ENCODE measurements at regions not wholly inside any gene's neighbourhood (a gene's known extent, or its start where the extent isn't known, plus 50 kb on each side); places are given as distances from the start of the nearest gene placed in this dataset.

DNA sequence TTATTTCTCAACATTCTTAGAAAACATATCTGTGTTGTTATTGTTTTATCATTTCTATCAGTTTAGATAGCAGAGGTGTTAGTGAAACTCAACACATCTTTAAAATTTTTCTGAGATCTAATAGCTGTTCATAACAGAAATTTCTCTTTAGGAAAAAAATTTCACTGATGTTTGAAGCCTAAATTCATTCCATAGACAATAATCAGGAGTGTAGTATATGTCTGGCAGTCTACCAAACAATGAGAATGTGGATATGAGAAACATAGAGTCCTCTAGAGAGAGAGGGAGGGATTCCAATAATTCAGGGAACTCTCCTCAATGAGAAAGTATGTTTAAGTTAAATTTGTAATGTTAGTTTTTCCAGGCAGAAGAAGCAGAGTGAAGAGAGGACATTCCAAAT is 118.2 kb upstream of the EDNRB start:
- TF ChIP-seq, protein P1, sequence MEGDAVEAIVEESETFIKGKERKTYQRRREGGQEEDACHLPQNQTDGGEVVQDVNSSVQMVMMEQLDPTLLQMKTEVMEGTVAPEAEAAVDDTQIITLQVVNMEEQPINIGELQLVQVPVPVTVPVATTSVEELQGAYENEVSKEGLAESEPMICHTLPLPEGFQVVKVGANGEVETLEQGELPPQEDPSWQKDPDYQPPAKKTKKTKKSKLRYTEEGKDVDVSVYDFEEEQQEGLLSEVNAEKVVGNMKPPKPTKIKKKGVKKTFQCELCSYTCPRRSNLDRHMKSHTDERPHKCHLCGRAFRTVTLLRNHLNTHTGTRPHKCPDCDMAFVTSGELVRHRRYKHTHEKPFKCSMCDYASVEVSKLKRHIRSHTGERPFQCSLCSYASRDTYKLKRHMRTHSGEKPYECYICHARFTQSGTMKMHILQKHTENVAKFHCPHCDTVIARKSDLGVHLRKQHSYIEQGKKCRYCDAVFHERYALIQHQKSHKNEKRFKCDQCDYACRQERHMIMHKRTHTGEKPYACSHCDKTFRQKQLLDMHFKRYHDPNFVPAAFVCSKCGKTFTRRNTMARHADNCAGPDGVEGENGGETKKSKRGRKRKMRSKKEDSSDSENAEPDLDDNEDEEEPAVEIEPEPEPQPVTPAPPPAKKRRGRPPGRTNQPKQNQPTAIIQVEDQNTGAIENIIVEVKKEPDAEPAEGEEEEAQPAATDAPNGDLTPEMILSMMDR (IDR thresholded peaks at IDR 0.05; ENCODE audit: poor library complexity, severe bottlenecking) = no peak
- TF ChIP-seq EZH2 (IDR thresholded peaks at IDR 0.05; ENCODE audit: borderline replicate concordance, insufficient read depth, low read length, poor library complexity, severe bottlenecking) = no peak
- no peak for TF ChIP-seq EP300 (conservative IDR thresholded peaks at IDR 0.05; ENCODE audit: poor library complexity, severe bottlenecking)
- TF ChIP-seq, protein P2, sequence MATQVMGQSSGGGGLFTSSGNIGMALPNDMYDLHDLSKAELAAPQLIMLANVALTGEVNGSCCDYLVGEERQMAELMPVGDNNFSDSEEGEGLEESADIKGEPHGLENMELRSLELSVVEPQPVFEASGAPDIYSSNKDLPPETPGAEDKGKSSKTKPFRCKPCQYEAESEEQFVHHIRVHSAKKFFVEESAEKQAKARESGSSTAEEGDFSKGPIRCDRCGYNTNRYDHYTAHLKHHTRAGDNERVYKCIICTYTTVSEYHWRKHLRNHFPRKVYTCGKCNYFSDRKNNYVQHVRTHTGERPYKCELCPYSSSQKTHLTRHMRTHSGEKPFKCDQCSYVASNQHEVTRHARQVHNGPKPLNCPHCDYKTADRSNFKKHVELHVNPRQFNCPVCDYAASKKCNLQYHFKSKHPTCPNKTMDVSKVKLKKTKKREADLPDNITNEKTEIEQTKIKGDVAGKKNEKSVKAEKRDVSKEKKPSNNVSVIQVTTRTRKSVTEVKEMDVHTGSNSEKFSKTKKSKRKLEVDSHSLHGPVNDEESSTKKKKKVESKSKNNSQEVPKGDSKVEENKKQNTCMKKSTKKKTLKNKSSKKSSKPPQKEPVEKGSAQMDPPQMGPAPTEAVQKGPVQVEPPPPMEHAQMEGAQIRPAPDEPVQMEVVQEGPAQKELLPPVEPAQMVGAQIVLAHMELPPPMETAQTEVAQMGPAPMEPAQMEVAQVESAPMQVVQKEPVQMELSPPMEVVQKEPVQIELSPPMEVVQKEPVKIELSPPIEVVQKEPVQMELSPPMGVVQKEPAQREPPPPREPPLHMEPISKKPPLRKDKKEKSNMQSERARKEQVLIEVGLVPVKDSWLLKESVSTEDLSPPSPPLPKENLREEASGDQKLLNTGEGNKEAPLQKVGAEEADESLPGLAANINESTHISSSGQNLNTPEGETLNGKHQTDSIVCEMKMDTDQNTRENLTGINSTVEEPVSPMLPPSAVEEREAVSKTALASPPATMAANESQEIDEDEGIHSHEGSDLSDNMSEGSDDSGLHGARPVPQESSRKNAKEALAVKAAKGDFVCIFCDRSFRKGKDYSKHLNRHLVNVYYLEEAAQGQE (IDR thresholded peaks at IDR 0.05; ENCODE audit: borderline replicate concordance) = no peak

Measured in neural cell (in vitro differentiated cells).